A673 (cell line): ENCODE measurements at regions not wholly inside any gene's neighbourhood (a gene's known extent, or its start where the extent isn't known, plus 50 kb on each side); places are given as distances from the start of the nearest gene placed in this dataset.

Source experiments
- BruUV-seq: library from RNA; stranded (reverse); fragments of 400-500 nt; replicated peaks from 2 replicates; lab custom pipeline; 2021; lab: Mats Ljungman, UMichigan
- CTCF ChIA-PET: fragments of 300-600 bp; sonication (Branson Sonifier 250); formaldehyde crosslinking; loops from one replicate; lab custom pipeline; 2022; ENCODE audit warnings: antibody characterized with exemption; lab: Charles Lee
- POLR2A ChIA-PET: fragments of 300-600 bp; sonication (Branson Sonifier 250); formaldehyde crosslinking; loops from one replicate; lab custom pipeline; 2022; ENCODE audit warnings: antibody characterized with exemption; ENCODE audit not compliant: low non-redundant PET; lab: Charles Lee
- DNase-seq: peaks from one replicate; pipeline ENCODE4 v3.0.0-alpha.2; 2015; ENCODE audit warnings: low spot score
- H3K27ac ChIP-seq: fragments of 200-600 bp; sonication (generic); 2 replicates; pipeline ENCODE4 v1.5.1; 2016; ENCODE audit warnings: mixed run types, low read depth, mild to moderate bottlenecking, mixed read lengths, antibody characterized with exemption, low read length; ENCODE audit not compliant: poor library complexity, severe bottlenecking
- H3K27me3 ChIP-seq: fragments of 200-600 bp; sonication (generic); replicated peaks from 2 replicates; pipeline ENCODE4 v1.6.1; 2017; ENCODE audit warnings: mixed run types, low read depth, mild to moderate bottlenecking, mixed read lengths, antibody characterized with exemption, low read length; ENCODE audit not compliant: insufficient read depth, poor library complexity
- H3K36me3 ChIP-seq: fragments of 200-600 bp; sonication (generic); 2 replicates; pipeline ENCODE4 v1.6.1; 2016; ENCODE audit warnings: mixed run types, mild to moderate bottlenecking, mixed read lengths, antibody characterized with exemption, low read length; ENCODE audit not compliant: insufficient read depth, poor library complexity, severe bottlenecking
- H3K4me1 ChIP-seq: fragments of 200-600 bp; sonication (generic); 2 replicates; pipeline ENCODE4 v1.6.1; 2017; ENCODE audit warnings: mixed run types, mild to moderate bottlenecking, mixed read lengths, antibody characterized with exemption, low read length; ENCODE audit not compliant: insufficient read depth, poor library complexity, severe bottlenecking
- H3K4me3 ChIP-seq: fragments of 200-600 bp; sonication (generic); 2 replicates; pipeline ENCODE4 v1.5.1; 2016; ENCODE audit warnings: low read depth, mixed run types, mild to moderate bottlenecking, mixed read lengths, low read length; ENCODE audit not compliant: poor library complexity, severe bottlenecking
- H3K9me3 ChIP-seq: fragments of 200-600 bp; sonication (generic); 2 replicates; pipeline ENCODE4 v1.6.1; 2016; ENCODE audit warnings: mixed run types, low read depth, mild to moderate bottlenecking, mixed read lengths, antibody characterized with exemption, low read length; ENCODE audit not compliant: poor library complexity, severe bottlenecking
- CTCF ChIP-seq: fragments of 300-800, 200-600 bp; sonication (generic); conservative IDR thresholded peaks from 2 replicates; pipeline ENCODE4 v1.5.1; 2017; ENCODE audit warnings: low read depth, mild to moderate bottlenecking, antibody characterized with exemption, low read length, moderate library complexity, mixed read lengths
- EZH2 ChIP-seq: fragments of 200-600 bp; sonication (generic); IDR thresholded peaks from 2 replicates; pipeline ENCODE4 v1.6.1; 2017; ENCODE audit warnings: borderline replicate concordance, low read depth, mild to moderate bottlenecking, mixed read lengths, antibody characterized with exemption, low read length; ENCODE audit not compliant: poor library complexity, severe bottlenecking
- intact Hi-C: fragments of 100-400 bp; cut with micrococcal nuclease; formaldehyde crosslinking; loops from one replicate; pipeline ENCODE4 v1.10.0; 2022; ENCODE audit not compliant: unreplicated experiment

- POLR2A ChIA-PET, result no interaction called here
- Histone ChIP-seq H3K4me1 (no peaks in the 10 kb centered on the region), H3K4me3 (no peak overlapping the region), H3K27ac (no peak overlapping the region), H3K36me3 (no peaks in the 10 kb centered on the region), H3K9me3 (no peaks in the 10 kb centered on the region), H3K27me3 (no peaks in the 10 kb centered on the region)
- DNase-seq, result no peak
- CTCF ChIA-PET, result no interaction called here
- intact Hi-C loops, result no loop called here
- TF ChIP-seq EZH2, result no peak
- no peak for TF ChIP-seq CTCF
- BruUV-seq, result no TSS peak
Measured at GRCh38 chr1:50305808-50306207, 117.4 kb downstream of the DMRTA2 start.

GRCh38 chr1:50300297-50300696, 122.9 kb downstream of the DMRTA2 start:
- no peaks in the 10 kb centered on the region for H3K36me3 ChIP-seq
- H3K27ac ChIP-seq, result no peak overlapping the region
- ChIA-PET CTCF (no interaction called here), POLR2A (no interaction called here)
- no peaks in the 10 kb centered on the region for H3K9me3 ChIP-seq
- BruUV-seq, result no TSS peak
- no peak overlapping the region for H3K4me3 ChIP-seq
- intact Hi-C loops, result no loop called here
- DNase-seq, result no peak
- TF ChIP-seq EZH2 (no peak), CTCF (no peak)
- H3K27me3 ChIP-seq, result no peaks in the 10 kb centered on the region
- no peaks in the 10 kb centered on the region for H3K4me1 ChIP-seq

GRCh38 chr1:50295566-50295965, 127.7 kb downstream of the DMRTA2 start:
- H3K27me3 ChIP-seq, result no peaks in the 10 kb centered on the region
- CTCF ChIA-PET, result no interaction called here
- H3K27ac ChIP-seq, result no peak overlapping the region
- H3K4me3 ChIP-seq, result no peak overlapping the region
- H3K4me1 ChIP-seq, result no peaks in the 10 kb centered on the region
- no TSS peak for BruUV-seq
- H3K36me3 ChIP-seq, result no peaks in the 10 kb centered on the region
- DNase-seq, result no peak
- intact Hi-C loops, result no loop called here
- no peaks in the 10 kb centered on the region for H3K9me3 ChIP-seq
- POLR2A ChIA-PET, result no interaction called here
- TF ChIP-seq CTCF, result no peak
- TF ChIP-seq EZH2, result no peak
